T follicular helper cell (primary cell): ENCODE measurements at regions not wholly inside any gene's neighbourhood (a gene's known extent, or its start where the extent isn't known, plus 50 kb on each side); places are given as distances from the start of the nearest gene placed in this dataset.
"Not testable (repeated sequence)": the region's sequence is repeated elsewhere in the genome, so short reads cannot be mapped to it uniquely, and the experiment has no call there.

Experiments
- DNase-seq: peaks from one replicate; pipeline ENCODE4 v3.0.0-alpha.2; 2020; ENCODE audit warnings: low read depth

DNA sequence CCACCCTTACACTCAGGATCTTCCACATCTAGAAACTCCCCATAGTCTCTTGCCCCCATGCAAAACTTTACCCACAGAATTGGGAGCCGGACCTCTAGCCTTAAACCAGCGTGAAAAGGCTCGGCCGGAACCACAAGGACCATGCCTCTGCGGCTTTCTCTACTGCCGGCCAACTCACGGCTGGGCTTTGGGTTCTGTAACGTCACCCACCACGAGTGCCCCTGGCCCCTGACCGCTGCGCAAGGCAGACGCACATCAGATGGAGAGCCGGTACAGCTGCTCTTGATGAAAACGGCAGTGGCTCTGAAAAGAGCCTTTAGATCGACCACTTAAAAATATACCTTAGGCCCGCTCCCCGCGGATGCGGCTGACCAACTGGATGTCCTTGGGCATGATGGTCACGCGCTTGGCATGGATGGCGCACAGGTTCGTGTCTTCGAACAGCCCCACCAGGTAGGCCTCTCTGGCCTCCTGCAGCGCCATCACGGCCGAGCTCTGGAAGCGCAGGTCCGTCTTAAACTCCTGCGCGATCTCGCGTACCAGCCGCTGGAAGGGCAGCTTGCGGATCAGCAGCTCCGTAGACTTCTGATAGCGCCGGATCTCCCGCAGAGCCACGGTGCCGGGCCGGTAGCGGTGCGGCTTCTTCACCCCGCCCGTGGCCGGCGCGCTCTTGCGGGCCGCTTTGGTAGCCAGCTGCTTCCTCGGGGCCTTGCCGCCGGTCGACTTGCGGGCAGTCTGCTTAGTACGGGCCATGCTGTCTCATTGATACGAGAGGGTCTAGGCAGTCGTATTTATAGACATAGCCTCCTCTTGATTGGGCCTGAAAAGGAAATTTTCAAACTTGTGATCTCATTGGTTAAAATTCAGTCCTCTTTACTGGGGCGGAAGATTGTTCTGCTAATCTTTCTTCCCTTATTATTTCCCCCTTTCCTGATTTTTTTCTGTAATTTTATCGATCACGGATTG lies 66.3 kb downstream of the FAM72C start:
- not testable (repeated sequence) for DNase-seq

DNA sequence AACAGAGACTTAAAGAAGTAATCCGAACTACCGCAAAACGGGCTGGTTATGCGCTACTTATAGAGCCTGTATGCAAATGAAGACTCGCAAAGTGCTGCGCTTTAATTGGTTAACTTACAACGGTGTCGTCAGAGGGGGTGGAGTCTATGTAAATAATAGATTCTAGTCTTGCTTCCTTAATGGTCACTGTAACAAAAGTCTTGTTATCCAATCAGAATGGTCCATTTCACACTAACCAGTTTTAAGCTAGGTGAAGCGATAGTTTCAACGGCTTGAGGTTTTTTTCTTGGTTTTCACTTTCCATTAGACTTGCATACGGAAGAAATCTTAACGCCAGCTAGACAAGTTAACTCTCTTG lies 67.2 kb downstream of the FAM72C start:
- DNase-seq: not testable (repeated sequence)

DNA sequence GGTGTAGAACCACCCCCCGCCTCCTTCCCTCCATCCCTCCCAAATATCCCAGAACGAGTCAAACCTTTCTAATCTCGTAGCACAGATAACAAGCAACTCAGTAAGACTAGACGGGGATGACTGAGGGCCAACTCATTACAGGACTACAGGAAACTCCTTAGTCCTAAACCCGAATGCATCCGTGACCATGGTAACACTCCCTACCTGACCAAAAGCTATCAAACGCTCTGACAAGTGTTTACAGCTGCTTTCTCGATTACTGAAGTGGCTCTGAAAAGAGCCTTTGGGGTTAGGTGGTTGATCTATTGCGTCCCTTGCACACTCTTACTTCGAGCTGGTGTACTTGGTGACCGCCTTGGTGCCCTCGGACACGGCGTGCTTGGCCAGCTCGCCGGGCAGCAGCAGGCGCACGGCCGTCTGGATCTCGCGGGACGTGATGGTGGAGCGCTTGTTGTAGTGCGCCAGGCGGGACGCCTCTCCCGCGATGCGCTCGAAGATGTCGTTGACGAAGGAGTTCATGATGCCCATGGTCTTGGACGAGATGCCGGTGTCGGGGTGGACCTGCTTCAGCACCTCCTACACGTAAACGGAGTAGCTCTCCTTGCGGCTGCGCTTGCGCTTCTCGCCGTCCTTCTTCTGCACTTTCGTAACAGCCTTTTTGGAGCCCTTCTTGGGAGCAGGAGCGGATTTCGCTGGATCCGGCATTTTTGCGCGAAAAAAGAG lies 67.7 kb downstream of the FAM72C start:
- DNase-seq: not testable (repeated sequence)

DNA sequence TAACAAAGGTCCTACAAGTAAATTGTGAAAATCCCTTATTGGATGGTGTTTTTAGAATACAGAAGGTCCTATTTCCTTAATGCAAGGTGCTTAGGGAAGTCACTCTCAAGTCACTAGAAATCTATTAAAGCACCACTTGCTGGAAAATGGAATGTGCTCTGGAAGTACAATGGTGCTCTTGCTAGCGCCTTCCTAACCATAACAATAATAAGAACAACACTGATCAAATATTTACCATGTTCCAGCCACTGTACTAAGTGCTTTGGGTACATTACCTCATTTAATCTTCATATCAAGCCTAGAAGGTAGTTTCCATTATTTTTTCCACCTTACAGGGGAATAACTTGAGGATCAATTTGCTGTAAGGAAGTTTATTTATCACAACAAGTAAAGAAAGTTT lies 75.4 kb downstream of the FAM72C start:
- DNase-seq: not testable (repeated sequence)

DNA sequence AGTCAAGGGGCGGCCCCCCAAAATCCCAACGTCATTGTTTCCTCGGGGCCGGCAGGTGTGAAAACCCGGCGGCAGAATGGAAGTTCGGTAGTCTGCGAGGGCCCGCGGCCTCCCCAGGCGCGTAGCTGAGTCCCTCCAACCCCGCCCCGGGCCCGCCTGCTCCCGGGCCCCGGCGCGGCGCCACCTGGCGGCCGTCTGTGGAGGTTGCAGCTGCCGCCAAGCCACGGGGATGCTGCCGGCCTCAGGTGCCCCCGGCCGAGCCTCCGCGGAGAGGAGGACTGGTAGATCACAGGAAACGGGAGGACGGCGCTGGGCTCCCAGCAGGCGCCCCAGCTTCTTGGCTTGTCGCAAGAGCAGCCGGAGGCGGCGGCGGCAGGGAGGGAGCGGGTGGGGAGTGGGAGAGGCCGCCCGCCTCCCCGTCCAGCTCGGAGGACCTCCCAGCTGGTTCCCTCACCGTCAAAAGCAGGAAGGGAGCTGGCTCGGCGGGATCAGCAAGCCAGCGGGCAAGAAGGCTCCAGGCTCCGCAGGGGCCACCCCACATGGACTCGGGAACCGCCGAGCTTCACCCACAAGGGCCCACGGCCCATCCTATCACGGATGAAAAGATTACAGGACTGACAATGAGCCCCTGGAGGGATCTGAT lies 86.7 kb downstream of the FAM72C start:
- peak; percentile 25 for DNase-seq

DNA sequence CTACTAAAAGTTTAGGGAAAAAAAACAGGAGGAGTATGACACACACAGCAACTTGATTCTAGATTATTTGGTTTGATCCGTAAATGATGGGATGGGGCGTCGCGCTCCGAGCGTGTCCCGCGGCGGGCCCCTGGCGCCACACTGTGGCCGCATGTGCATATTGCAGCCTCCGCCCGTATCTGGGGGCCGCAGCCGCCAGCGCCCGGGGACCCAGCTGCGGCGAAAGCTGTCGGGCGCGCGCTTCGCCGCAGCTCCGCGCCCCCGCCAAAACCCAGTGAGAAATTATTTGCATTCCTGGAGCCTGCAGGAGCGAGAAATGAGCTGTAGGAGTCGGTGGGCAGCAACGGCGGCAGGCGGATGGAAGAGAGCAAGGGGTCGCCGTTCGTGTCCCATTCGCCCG lies 87.3 kb downstream of the FAM72C start:
- DNase-seq: peak; percentile 24

DNA sequence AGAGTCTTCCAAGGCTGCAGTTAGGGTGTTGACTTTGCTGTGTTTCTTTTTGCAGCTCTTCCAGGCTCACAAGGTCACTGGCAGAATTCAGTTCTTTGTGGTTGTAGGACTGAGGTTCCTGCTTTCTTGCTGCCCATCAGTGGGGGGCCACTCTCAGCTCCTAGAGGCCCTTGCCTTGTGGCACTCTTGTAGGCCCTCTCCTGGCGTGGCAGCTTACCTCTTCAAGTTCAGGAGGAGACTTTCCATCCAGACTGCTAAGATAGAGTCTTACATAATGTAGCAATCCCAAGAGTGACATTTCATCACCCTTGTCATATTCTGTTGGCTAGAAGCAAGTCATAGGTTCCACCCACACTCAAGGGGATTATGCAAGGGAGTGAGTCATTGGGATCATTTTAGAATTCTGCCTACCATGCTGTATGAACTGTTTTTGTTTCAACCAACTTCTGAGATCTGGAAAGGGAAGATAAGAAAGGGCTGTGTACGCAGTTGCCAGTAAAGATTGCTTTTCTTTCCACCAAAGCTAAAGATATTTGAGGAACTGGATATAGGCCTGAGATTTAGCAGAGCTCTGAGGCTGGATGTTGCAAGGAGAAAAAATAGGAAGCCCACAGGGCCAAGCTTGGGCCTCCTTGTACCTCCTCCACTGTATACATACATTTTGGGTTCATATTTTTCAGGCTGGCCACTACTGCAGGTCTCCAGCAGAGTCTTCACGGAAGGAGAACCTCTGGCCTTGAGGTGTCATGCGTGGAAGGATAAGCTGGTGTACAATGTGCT lies 91.8 kb downstream of the FAM72C start:
- not testable (repeated sequence) for DNase-seq

DNA sequence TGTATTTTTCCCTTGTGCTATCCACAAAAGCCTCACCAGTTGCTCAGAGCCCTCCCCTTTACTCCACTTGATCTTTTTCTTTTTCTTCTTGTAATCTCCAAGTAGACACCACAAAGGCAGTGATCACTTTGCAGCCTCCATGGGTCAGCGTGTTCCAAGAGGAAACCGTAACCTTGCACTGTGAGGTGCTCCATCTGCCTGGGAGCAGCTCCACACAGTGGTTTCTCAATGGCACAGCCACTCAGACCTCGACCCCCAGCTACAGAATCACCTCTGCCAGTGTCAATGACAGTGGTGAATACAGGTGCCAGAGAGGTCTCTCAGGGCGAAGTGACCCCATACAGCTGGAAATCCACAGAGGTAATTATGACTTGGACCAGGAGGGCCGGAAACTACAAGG lies 95.8 kb downstream of the FAM72C start:
- not testable (repeated sequence) for DNase-seq

DNA sequence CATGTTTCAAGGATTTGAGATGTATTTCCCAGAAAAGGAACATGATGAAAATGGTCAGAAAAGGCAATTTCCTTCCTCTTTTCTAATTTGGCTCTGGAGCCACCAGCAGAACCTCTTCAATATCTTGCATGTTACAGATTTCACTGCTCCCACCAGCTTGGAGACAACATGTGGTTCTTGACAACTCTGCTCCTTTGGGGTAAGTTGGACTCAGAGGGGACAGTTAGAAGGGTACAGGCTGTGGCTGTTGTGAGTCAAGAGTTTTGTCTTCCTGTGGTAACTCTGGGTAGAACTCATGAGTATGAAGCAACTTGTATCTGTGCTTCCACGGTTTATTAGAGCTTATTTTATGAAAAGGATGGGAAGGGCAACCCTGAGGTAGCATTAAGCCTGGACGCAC lies 97.2 kb downstream of the FAM72C start:
- DNase-seq: not testable (repeated sequence)

DNA sequence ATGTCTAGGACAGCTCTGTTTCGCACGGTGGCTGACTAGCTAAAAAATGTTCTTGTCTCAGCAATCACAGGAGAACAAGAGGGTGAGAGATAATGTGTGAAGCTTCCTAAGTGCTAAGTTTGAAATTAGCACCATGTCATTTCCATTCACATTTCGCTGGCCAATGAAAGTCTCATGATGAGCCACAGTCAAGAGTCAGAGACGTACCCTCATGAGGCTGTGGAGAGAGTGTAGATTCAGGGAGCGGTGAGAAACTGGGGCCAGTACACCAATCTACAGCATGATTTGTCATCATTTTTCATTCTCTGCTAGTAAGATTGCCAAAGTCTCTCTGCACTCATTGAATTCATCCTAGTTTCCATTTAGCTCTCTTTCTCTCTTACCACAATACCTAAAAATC lies 98.1 kb downstream of the FAM72C start:
- DNase-seq: not testable (repeated sequence)

DNA sequence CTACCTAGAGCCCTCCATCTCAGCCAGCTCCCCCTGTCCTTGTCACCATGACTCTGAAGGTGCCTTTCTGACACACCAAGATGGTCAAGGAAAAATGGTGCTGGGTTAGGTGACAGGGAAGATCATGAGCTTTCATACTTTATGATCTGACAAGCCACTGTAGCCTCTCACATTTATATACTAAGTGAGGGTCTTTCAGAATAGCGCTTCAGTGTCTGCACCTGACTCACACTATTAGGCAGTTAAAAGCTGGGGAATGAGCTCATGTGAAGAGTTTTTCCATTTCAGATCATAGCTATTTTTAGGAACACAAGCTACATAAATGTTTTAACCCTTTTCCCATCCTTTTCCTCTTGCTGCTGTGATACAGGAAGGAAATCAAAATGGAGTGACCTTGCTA lies 101.4 kb downstream of the FAM72C start:
- not testable (repeated sequence) for DNase-seq

DNA sequence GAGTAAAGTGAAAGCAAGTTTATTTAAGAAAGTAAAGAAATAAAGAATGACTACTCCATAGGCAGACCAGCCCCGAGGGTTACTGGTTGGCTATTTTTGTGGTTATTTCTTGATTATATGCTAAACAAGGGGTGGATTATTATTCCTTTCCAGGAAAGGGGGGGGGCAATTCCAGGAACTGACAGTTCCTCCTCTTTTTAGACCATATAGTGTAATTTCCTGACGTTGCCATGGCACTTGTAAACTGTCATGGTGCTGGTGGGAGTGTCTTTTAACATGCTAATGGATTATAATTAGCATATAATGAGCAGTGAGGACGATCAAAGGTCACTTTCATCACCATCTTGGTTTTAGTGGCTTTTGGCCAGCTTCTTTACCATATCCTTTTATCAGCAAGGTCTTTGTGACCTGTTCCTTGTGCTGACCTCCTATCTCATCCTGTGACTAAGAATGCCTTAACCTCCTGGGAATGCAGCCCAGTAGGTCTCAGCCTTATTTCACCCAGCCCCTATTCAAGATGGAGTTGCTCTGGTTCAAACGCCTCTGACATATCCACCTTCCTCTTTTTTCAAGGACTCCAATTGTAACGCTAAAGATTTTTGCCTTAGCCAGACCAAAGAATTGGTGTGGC lies 104.1 kb downstream of the FAM72C start:
- not testable (repeated sequence) for DNase-seq

DNA sequence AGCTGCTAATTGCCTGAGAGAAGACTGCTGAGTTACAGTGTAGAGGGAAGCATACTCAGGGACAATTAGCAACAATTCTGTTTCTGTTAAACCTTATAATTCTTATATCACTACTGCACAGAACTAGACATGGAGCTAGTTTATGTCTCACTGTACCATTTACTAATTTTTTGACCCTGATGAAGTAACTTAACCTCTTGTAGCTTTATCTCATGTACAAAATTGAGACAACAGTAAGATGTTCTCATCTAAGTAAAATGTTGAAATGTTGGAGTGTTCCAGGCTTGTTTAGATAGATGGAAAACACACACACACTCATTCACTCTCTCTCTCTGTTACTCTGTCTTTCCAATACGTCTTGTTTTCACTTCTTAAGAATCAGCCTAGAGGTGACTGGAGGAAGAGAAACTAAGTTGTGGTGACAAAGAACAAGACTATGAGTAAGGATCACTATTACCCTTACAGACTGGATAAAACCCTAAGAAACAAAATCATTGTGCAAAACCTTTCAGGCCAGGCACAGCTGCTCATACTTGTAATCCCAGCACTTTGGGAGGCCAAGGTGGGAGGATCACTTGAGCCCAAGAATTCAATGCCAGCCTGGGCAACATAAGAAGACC lies 107.8 kb downstream of the FAM72C start:
- not testable (repeated sequence) for DNase-seq

DNA sequence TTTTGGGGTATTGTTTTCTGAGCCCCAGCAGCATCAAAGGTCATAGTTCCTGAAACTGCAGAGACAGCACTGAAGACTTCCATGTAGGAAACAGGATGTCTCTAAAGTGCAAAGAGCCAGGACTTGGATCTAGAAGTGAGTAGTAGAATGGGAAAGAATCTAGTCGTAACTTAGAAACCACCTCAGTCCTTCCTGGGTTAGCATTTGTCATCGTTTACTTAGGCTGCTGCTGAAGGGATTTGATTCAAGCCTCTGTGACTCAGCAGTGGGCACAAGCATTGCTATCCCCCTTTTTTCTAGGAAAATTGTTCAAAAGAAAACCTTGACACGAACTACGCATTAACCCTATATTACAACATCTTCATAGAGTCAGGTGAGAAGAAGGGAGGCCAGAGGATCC lies 109.1 kb downstream of the FAM72C start:
- DNase-seq: not testable (repeated sequence)

DNA sequence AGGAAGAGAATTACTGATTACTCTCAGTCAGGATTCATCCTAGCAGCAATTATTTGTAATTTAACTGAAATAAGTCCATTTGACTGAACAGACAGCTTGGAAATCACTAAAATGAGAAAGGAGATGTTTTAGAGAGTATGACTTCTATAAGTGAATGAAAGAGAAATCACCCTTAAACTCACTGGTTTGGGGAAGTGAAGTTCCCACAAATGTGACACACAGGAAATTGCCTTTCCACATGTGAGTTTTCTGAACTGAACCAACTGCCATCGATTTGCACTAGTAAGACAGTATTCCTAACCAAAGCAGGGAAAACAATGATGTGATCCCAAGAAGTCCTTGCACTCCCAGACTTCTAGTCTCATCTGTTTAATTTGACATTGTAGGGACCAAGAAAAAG lies 110.5 kb downstream of the FAM72C start:
- not testable (repeated sequence) for DNase-seq

DNA sequence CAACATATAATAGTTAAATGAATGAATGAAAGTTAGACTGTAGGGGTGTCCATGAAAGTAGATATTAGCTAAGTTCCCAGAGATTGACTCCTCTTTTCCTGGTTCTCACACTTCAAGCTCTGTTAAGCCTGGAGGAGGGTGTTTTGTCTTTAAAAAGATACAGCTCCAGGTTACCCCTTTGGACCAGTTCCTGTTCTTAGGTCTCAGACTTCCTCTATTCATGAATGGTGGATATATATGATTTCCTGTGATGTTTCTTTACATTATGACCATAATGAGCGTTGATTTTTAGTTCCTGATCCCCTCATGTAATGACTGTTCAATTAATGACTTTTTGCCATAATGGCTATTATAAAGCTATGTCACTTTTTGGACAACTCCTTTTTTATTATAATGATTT lies 115.9 kb downstream of the FAM72C start:
- not testable (repeated sequence) for DNase-seq

DNA sequence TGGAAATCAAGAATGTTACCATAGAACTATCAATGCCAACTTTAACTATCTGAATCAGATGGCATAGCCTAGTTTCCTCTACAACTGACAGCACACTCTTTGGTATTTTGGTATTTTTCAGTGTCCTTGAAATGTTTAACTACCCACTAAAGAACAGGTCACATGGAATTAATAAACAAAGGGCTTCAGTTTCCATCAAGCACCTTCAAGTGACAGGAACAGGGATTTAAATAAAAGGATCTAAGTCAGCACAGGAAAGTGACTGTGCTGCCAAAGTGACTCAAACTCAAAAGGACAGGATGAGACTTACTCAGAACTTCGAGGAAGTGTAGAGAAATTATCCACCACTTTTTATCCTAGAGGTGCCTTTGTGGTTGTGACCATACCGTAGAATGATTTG lies 117.7 kb downstream of the FAM72C start:
- DNase-seq: not testable (repeated sequence)

DNA sequence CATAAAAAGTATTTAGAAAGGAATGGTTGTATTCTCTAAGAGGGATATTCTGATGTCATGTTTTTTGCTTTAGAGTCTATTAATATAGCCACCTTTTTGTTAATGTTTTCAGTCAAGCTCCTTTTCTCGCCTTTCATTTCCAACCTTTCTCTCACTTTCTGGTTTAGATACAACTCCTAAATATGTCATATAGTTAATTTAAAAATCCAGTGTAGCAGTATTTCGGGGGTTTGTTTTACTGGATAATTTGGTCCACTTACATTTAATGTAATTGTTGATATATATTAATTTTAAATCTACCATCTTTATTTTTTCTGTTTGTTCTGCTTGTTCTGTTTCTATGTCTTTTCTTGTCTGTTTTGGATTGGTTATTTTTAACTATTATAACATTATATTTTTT lies 121.1 kb downstream of the FAM72C start:
- DNase-seq: not testable (repeated sequence)

DNA sequence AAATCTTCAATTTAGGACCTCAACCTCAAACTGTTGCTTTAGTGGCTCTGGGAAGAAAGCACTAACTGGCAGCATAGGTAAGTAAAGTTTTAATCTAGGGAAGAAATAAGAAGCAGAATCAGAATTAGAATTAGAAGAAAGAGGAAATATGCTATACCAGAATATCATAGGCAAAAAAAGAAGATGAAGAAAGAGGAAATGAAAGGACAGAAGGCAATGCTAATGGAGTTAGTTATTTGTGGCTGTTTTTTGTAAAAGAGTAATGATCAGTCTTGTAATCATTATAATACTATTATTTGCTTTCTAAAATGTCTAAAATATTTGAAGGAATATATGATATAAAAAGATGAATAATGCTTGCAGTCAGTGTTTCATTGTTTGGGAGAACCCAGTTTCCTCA lies 122.9 kb downstream of the FAM72C start:
- not testable (repeated sequence) for DNase-seq

DNA sequence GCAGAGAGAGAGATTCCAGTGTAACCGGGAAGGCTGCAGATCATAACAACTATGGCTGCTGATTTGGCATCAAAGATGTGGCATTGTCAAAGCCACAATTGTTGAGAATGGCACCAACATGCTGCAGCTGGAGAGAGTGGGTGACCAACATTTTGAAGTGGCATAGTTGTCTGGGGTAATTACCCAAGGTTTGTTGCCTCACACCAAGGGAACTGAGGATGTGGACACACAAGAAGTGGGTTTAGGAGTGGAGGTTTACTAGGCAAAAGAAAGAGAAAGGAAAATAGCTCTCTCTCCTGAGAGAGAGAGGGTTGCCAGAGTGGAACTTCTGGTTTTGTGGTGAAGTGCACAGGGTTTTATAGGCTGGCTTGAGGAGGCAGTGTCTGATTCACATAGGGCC lies 126.6 kb downstream of the FAM72C start:
- DNase-seq: not testable (repeated sequence)

DNA sequence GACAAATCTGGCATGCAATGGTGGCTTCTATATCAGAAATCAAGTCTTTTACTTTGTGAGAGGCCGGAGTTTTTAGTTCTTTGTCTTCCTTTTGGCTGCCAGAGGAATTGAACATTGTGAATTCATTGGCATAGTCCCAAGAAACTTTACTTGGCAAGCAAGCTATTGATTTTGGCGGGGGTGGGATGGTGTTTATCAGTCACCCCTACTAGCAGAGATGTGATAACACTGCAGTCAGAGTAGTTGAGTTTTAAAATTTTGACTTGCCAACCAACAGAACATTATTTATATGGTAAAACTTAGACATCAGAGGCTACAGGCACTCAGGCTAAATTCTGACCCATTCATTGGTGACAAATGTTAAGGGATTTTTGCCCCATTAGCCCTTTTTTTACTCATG lies 129.7 kb downstream of the FAM72C start:
- not testable (repeated sequence) for DNase-seq
